ENCODE measurements at regions not wholly inside any gene's neighbourhood (a gene's known extent, or its start where the extent isn't known, plus 50 kb on each side); places are given as distances from the start of the nearest gene placed in this dataset.

- DNase-seq (ENCODE audit: low spot score), result no peak
- H3K36me3 Mint-ChIP-seq, result no peaks in the 10 kb centered on the region
- no peak for ATAC-seq
- H3K27me3 Mint-ChIP-seq, result peaks cover 7 to 10% of the 10 kb centered on the region in 2 donors
- H3K27ac Mint-ChIP-seq, result no peak overlapping the region
- no peak overlapping the region for H3K4me3 Mint-ChIP-seq
- no peaks in the 10 kb centered on the region for H3K9me3 Mint-ChIP-seq
- peaks cover 0 to 7% of the 10 kb centered on the region in 2 donors for H3K4me1 Mint-ChIP-seq (ENCODE audit: low read depth in 2 of 2)
These were observed 131.4 kb upstream of the SLC1A4 start for GRCh38 chr2:64857581-64858471.

GRCh38 chr2:64858541-64859311 is 130.5 kb upstream of the SLC1A4 start:
- peaks cover 7 to 10% of the 10 kb centered on the region in 2 donors for H3K27me3 Mint-ChIP-seq
- peaks cover 0 to 6% of the 10 kb centered on the region in 2 donors for H3K4me1 Mint-ChIP-seq (ENCODE audit: low read depth in 2 of 2)
- H3K36me3 Mint-ChIP-seq, result no peaks in the 10 kb centered on the region
- no peak overlapping the region for H3K27ac Mint-ChIP-seq
- no peak for DNase-seq (ENCODE audit: low spot score)
- H3K9me3 Mint-ChIP-seq, result no peaks in the 10 kb centered on the region
- ATAC-seq, result no peak
- no peak overlapping the region for H3K4me3 Mint-ChIP-seq

- H3K9me3 Mint-ChIP-seq, result no peaks in the 10 kb centered on the region
- peak; percentile 37 to 64 for ATAC-seq
- H3K4me1 Mint-ChIP-seq (ENCODE audit: low read depth in 2 of 2), result peaks cover 0 to 4% of the 10 kb centered on the region in 2 donors
- no peak for DNase-seq (ENCODE audit: low spot score)
- peaks cover 7 to 10% of the 10 kb centered on the region in 2 donors for H3K27me3 Mint-ChIP-seq
- H3K36me3 Mint-ChIP-seq, result no peaks in the 10 kb centered on the region
- H3K4me3 Mint-ChIP-seq, result no peak overlapping the region
- no peak overlapping the region for H3K27ac Mint-ChIP-seq
These were observed 129.6 kb upstream of the SLC1A4 start for GRCh38 chr2:64859312-64860212.

GRCh38 chr2:64860276-64860885 is 128.8 kb upstream of the SLC1A4 start:
- no peaks in the 10 kb centered on the region for H3K4me1 Mint-ChIP-seq (ENCODE audit: low read depth in 2 of 2)
- H3K27me3 Mint-ChIP-seq, result peaks cover 7 to 10% of the 10 kb centered on the region in 2 donors
- H3K4me3 Mint-ChIP-seq, result no peak overlapping the region
- no peak overlapping the region for H3K27ac Mint-ChIP-seq
- ATAC-seq, result no peak
- no peaks in the 10 kb centered on the region for H3K9me3 Mint-ChIP-seq
- H3K36me3 Mint-ChIP-seq, result no peaks in the 10 kb centered on the region
- no peak for DNase-seq (ENCODE audit: low spot score)

- ATAC-seq (no peak), DNase-seq (ENCODE audit: low spot score) (no peak)
- Mint-ChIP-seq H3K27me3 (peaks cover 7 to 9% of the 10 kb centered on the region in 2 donors), H3K27ac (no peak overlapping the region), H3K9me3 (no peaks in the 10 kb centered on the region), H3K36me3 (no peaks in the 10 kb centered on the region), H3K4me3 (no peak overlapping the region), H3K4me1 (ENCODE audit: low read depth in 2 of 2) (no peaks in the 10 kb centered on the region)
These were observed 128.3 kb upstream of the SLC1A4 start for GRCh38 chr2:64860936-64861335.

GRCh38 chr2:64861452-64862397 is 127.5 kb upstream of the SLC1A4 start:
- H3K36me3 Mint-ChIP-seq, result no peaks in the 10 kb centered on the region
- H3K9me3 Mint-ChIP-seq, result no peaks in the 10 kb centered on the region
- peaks cover 0 to 3% of the 10 kb centered on the region in 2 donors for H3K4me1 Mint-ChIP-seq (ENCODE audit: low read depth in 2 of 2)
- peaks cover 11 to 12% of the 10 kb centered on the region in 2 donors for H3K27me3 Mint-ChIP-seq
- DNase-seq (ENCODE audit: low spot score), result no peak
- H3K4me3 Mint-ChIP-seq, result no peak overlapping the region
- no peak for ATAC-seq
- H3K27ac Mint-ChIP-seq, result no peak overlapping the region

- peaks cover 10 to 15% of the 10 kb centered on the region in 2 donors for H3K27me3 Mint-ChIP-seq
- no peaks in the 10 kb centered on the region for H3K36me3 Mint-ChIP-seq
- H3K4me1 Mint-ChIP-seq (ENCODE audit: low read depth in 2 of 2), result peaks cover 0 to 5% of the 10 kb centered on the region in 2 donors
- DNase-seq (ENCODE audit: low spot score), result no peak
- ATAC-seq, result peak; percentile 25 to 66
- no peak overlapping the region for H3K27ac Mint-ChIP-seq
- H3K4me3 Mint-ChIP-seq, result no peak overlapping the region
- H3K9me3 Mint-ChIP-seq, result no peaks in the 10 kb centered on the region
These were observed 126.6 kb upstream of the SLC1A4 start for GRCh38 chr2:64862623-64863022.

GRCh38 chr2:64863097-64863820 is 125.9 kb upstream of the SLC1A4 start:
- Mint-ChIP-seq H3K27me3 (peaks cover 8 to 15% of the 10 kb centered on the region in 2 donors), H3K4me1 (ENCODE audit: low read depth in 2 of 2) (peaks cover 0 to 5% of the 10 kb centered on the region in 2 donors), H3K9me3 (no peaks in the 10 kb centered on the region), H3K4me3 (no peak overlapping the region), H3K36me3 (no peaks in the 10 kb centered on the region), H3K27ac (no peak overlapping the region)
- ATAC-seq (peak in 1 of 2 donors; percentile 22), DNase-seq (ENCODE audit: low spot score) (no peak)

- ATAC-seq (peak; percentile 84 to 88), DNase-seq (ENCODE audit: low spot score) (peak; percentile 73)
- H3K36me3 Mint-ChIP-seq, result no peaks in the 10 kb centered on the region
- H3K4me1 Mint-ChIP-seq (ENCODE audit: low read depth in 2 of 2), result peaks cover 0 to 5% of the 10 kb centered on the region in 2 donors
- peaks cover 8% of the 10 kb centered on the region in 2 donors for H3K27me3 Mint-ChIP-seq
- no peak overlapping the region for H3K27ac Mint-ChIP-seq
- no peaks in the 10 kb centered on the region for H3K9me3 Mint-ChIP-seq
- peak overlapping the region; percentile 65 for H3K4me3 Mint-ChIP-seq
These were observed 123.9 kb upstream of the SLC1A4 start for GRCh38 chr2:64865073-64865830.

- ATAC-seq, result no peak
- Mint-ChIP-seq H3K36me3 (no peaks in the 10 kb centered on the region), H3K4me1 (ENCODE audit: low read depth in 2 of 2) (peaks cover 0 to 5% of the 10 kb centered on the region in 2 donors), H3K27ac (no peak overlapping the region), H3K27me3 (peaks cover 8% of the 10 kb centered on the region in 2 donors), H3K9me3 (no peaks in the 10 kb centered on the region), H3K4me3 (peak overlapping the region; percentile 65)
- DNase-seq (ENCODE audit: low spot score), result no peak
These were observed 123.3 kb upstream of the SLC1A4 start for GRCh38 chr2:64865831-64866345.

- no peak overlapping the region for H3K27ac Mint-ChIP-seq
- peaks cover 8% of the 10 kb centered on the region in 2 donors for H3K27me3 Mint-ChIP-seq
- no peaks in the 10 kb centered on the region for H3K36me3 Mint-ChIP-seq
- DNase-seq (ENCODE audit: low spot score), result no peak
- ATAC-seq, result no peak
- no peaks in the 10 kb centered on the region for H3K9me3 Mint-ChIP-seq
- H3K4me3 Mint-ChIP-seq, result peak overlapping the region; percentile 7
- peaks cover 0 to 5% of the 10 kb centered on the region in 2 donors for H3K4me1 Mint-ChIP-seq (ENCODE audit: low read depth in 2 of 2)
These were observed 122.4 kb upstream of the SLC1A4 start for GRCh38 chr2:64866797-64867196.

Data from natural killer cell treated with Interleukin-12 subunit alpha and Interleukin-12 subunit beta and Interleukin-15 and Interleukin-18, amount 100 ng/mL, for 72 hours (primary cell).